ENCODE measurements at regions not wholly inside any gene's neighbourhood (a gene's known extent, or its start where the extent isn't known, plus 50 kb on each side); places are given as distances from the start of the nearest gene placed in this dataset.
"Not testable (repeated sequence)": the region's sequence is repeated elsewhere in the genome, so short reads cannot be mapped to it uniquely, and the experiment has no call there.

- Mint-ChIP-seq H3K4me1 (peaks cover 8 to 11% (median 8%) of the 10 kb centered on the region in 3 donors), H3K27ac (no peak overlapping the region), H3K9me3 (peaks cover 0 to 11% (median 7%) of the 10 kb centered on the region in 7 donors), H3K36me3 (peaks cover 0 to 8% of the 10 kb centered on the region in 2 donors), H3K4me3 (no peak overlapping the region), H3K27me3 (peaks cover 0 to 7% (median 6%) of the 10 kb centered on the region in 3 donors)
- DNase-seq: no peak
- no peak for ATAC-seq (ENCODE audit: low read depth in 2 of 2)
These were observed 91.6 kb upstream of the CTDP1 start for GRCh38 chr18:79587779-79588635.

- Mint-ChIP-seq H3K4me1 (peaks cover 7 to 11% (median 8%) of the 10 kb centered on the region in 3 donors), H3K27ac (peak overlapping the region in 1 of 6 donors; percentile 84), H3K27me3 (peaks cover 0 to 7% (median 6%) of the 10 kb centered on the region in 3 donors), H3K36me3 (peaks cover 0 to 9% of the 10 kb centered on the region in 2 donors), H3K4me3 (no peak overlapping the region), H3K9me3 (peaks cover 0 to 16% (median 8%) of the 10 kb centered on the region in 7 donors)
- no peak for ATAC-seq (ENCODE audit: low read depth in 2 of 2)
- DNase-seq: no peak
These were observed 90.7 kb upstream of the CTDP1 start for GRCh38 chr18:79588636-79589481.

- H3K27ac Mint-ChIP-seq: no peak overlapping the region
- peaks cover 0 to 16% (median 8%) of the 10 kb centered on the region in 7 donors for H3K9me3 Mint-ChIP-seq
- peaks cover 3 to 5% (median 4%) of the 10 kb centered on the region in 3 donors for H3K4me1 Mint-ChIP-seq
- DNase-seq: no peak
- peaks cover 0 to 7% (median 6%) of the 10 kb centered on the region in 3 donors for H3K27me3 Mint-ChIP-seq
- ATAC-seq (ENCODE audit: low read depth in 2 of 2): no peak
- H3K36me3 Mint-ChIP-seq: peaks cover 0 to 9% of the 10 kb centered on the region in 2 donors
- no peak overlapping the region for H3K4me3 Mint-ChIP-seq
These were observed 90.0 kb upstream of the CTDP1 start for GRCh38 chr18:79589601-79590091.

- H3K4me1 Mint-ChIP-seq: peaks cover 0 to 4% (median 0%) of the 10 kb centered on the region in 3 donors
- no peak for ATAC-seq (ENCODE audit: low read depth in 2 of 2)
- H3K9me3 Mint-ChIP-seq: peaks cover 0 to 16% (median 8%) of the 10 kb centered on the region in 7 donors
- no peak overlapping the region for H3K4me3 Mint-ChIP-seq
- no peak for DNase-seq
- no peak overlapping the region for H3K27ac Mint-ChIP-seq
- H3K27me3 Mint-ChIP-seq: peaks cover 4 to 11% (median 6%) of the 10 kb centered on the region in 3 donors
- peaks cover 0 to 9% of the 10 kb centered on the region in 2 donors for H3K36me3 Mint-ChIP-seq
These were observed 89.2 kb upstream of the CTDP1 start for GRCh38 chr18:79590191-79591031.

- Mint-ChIP-seq H3K27me3 (peaks cover 4 to 15% (median 11%) of the 10 kb centered on the region in 3 donors), H3K4me1 (peaks cover 0 to 4% (median 0%) of the 10 kb centered on the region in 3 donors), H3K36me3 (peaks cover 0 to 9% of the 10 kb centered on the region in 2 donors), H3K27ac (peak overlapping the region in 2 of 6 donors; percentile 70 to 75), H3K4me3 (no peak overlapping the region), H3K9me3 (peaks cover 0 to 16% (median 8%) of the 10 kb centered on the region in 7 donors)
- DNase-seq (no peak), ATAC-seq (ENCODE audit: low read depth in 2 of 2) (no peak)
These were observed 88.6 kb upstream of the CTDP1 start for GRCh38 chr18:79591032-79591308.

GRCh38 chr18:79592684-79593083 is 86.9 kb upstream of the CTDP1 start:
- not testable (repeated sequence) for H3K4me1 Mint-ChIP-seq; ATAC-seq (ENCODE audit: low read depth in 2 of 2); DNase-seq; H3K4me3 Mint-ChIP-seq; H3K36me3 Mint-ChIP-seq
- Mint-ChIP-seq H3K27ac (peak overlapping the region in 1 of 6 donors; percentile 48), H3K27me3 (peaks cover 4 to 14% (median 11%) of the 10 kb centered on the region in 3 donors), H3K9me3 (peaks cover 0 to 16% (median 8%) of the 10 kb centered on the region in 7 donors)

GRCh38 chr18:79595876-79596374 is 83.7 kb upstream of the CTDP1 start:
- ATAC-seq (ENCODE audit: low read depth in 2 of 2): no peak
- Mint-ChIP-seq H3K27ac (peak overlapping the region in 2 of 6 donors; percentile 77 to 93), H3K9me3 (peaks cover 0 to 16% (median 8%) of the 10 kb centered on the region in 7 donors), H3K27me3 (peaks cover 7 to 16% (median 8%) of the 10 kb centered on the region in 3 donors), H3K36me3 (peaks cover 0 to 9% of the 10 kb centered on the region in 2 donors), H3K4me3 (no peak overlapping the region), H3K4me1 (peaks cover 0 to 2% (median 0%) of the 10 kb centered on the region in 3 donors)
- DNase-seq: no peak

GRCh38 chr18:79596446-79597175 is 83.0 kb upstream of the CTDP1 start:
- Mint-ChIP-seq H3K4me3 (no peak overlapping the region), H3K36me3 (peaks cover 0 to 9% of the 10 kb centered on the region in 2 donors), H3K9me3 (peaks cover 0 to 16% (median 8%) of the 10 kb centered on the region in 7 donors), H3K27me3 (peaks cover 8 to 22% (median 13%) of the 10 kb centered on the region in 3 donors), H3K4me1 (peaks cover 0 to 6% (median 0%) of the 10 kb centered on the region in 3 donors), H3K27ac (peak overlapping the region in 1 of 6 donors; percentile 93)
- DNase-seq (no peak), ATAC-seq (ENCODE audit: low read depth in 2 of 2) (no peak)

GRCh38 chr18:79597176-79597830 is 82.3 kb upstream of the CTDP1 start:
- H3K27ac Mint-ChIP-seq: no peak overlapping the region
- peaks cover 0 to 6% (median 0%) of the 10 kb centered on the region in 3 donors for H3K4me1 Mint-ChIP-seq
- ATAC-seq (ENCODE audit: low read depth in 2 of 2): no peak
- H3K4me3 Mint-ChIP-seq: no peak overlapping the region
- DNase-seq: no peak
- peaks cover 0 to 12% (median 8%) of the 10 kb centered on the region in 7 donors for H3K9me3 Mint-ChIP-seq
- H3K27me3 Mint-ChIP-seq: peaks cover 8 to 22% (median 13%) of the 10 kb centered on the region in 3 donors
- H3K36me3 Mint-ChIP-seq: peaks cover 0 to 8% of the 10 kb centered on the region in 2 donors

- Mint-ChIP-seq H3K27ac (peak overlapping the region in 1 of 6 donors; percentile 54), H3K4me3 (no peak overlapping the region), H3K4me1 (peaks cover 0 to 6% (median 0%) of the 10 kb centered on the region in 3 donors), H3K9me3 (peaks cover 0 to 4% (median 3%) of the 10 kb centered on the region in 7 donors), H3K27me3 (peaks cover 8 to 22% (median 13%) of the 10 kb centered on the region in 3 donors), H3K36me3 (peaks cover 0 to under 1% of the 10 kb centered on the region in 2 donors)
- DNase-seq (no peak), ATAC-seq (ENCODE audit: low read depth in 2 of 2) (no peak)
These were observed 81.6 kb upstream of the CTDP1 start for GRCh38 chr18:79597831-79598632.
